A204.1 (cell line): ENCODE measurements at regions not wholly inside any gene's neighbourhood (a gene's known extent, or its start where the extent isn't known, plus 50 kb on each side); places are given as distances from the start of the nearest gene placed in this dataset.
"Not testable (repeated sequence)": the region's sequence is repeated elsewhere in the genome, so short reads cannot be mapped to it uniquely, and the experiment has no call there.

Source experiments
- FAIRE-seq: peaks from 2 replicates; lab custom pipeline; 2012; peaks lifted over from hg19 to GRCh38; lab: Jason Lieb, UNC

GRCh38 chr6:11847515-11848345 lies 69.1 kb upstream of the ADTRP start:
- FAIRE-seq, result no peak

DNA sequence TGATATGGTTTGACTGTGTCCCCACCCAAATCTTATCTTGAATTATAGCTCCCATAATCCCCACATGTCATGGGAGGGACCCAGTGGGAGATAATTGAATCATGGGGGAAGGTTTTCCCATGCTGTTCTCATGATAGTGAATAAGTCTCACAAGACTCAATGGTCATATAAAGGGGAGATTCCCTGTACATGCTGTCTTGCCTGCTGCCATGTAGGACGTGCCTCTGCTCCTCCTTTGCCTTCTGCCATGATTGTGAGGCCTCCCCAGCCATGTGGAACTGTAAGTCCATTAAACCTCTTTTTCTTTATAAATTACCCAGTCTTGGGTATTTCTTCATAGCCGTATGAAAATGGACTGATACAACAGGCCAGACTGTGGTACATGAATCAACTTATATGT lies 68.5 kb upstream of the ADTRP start:
- not testable (repeated sequence) for FAIRE-seq

- FAIRE-seq, result no peak
Observed at GRCh38 chr6:11845664-11846577, 67.3 kb upstream of the ADTRP start.

- not testable (repeated sequence) for FAIRE-seq
Observed at GRCh38 chr6:11842795-11843194, 64.2 kb upstream of the ADTRP start.

DNA sequence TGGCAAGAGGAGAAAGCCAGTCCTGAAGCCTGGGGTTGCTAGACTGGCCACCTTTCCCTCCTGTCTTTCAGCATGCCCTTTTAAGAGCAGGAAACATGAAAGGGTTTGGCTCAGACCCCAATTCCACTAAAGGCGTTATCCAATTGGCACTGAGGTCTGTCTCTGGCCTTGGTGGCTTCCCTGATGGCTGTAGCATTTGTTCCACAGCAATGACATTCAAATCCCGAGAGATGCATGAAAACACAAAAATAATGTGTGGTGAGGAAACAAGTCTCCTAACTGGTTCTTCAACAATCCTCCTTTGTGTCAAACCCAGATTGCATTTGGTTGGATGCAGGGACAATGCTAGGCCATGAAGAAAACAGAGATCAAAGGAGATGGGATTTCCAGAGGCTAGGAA lies 56.5 kb upstream of the ADTRP start:
- no peak for FAIRE-seq

DNA sequence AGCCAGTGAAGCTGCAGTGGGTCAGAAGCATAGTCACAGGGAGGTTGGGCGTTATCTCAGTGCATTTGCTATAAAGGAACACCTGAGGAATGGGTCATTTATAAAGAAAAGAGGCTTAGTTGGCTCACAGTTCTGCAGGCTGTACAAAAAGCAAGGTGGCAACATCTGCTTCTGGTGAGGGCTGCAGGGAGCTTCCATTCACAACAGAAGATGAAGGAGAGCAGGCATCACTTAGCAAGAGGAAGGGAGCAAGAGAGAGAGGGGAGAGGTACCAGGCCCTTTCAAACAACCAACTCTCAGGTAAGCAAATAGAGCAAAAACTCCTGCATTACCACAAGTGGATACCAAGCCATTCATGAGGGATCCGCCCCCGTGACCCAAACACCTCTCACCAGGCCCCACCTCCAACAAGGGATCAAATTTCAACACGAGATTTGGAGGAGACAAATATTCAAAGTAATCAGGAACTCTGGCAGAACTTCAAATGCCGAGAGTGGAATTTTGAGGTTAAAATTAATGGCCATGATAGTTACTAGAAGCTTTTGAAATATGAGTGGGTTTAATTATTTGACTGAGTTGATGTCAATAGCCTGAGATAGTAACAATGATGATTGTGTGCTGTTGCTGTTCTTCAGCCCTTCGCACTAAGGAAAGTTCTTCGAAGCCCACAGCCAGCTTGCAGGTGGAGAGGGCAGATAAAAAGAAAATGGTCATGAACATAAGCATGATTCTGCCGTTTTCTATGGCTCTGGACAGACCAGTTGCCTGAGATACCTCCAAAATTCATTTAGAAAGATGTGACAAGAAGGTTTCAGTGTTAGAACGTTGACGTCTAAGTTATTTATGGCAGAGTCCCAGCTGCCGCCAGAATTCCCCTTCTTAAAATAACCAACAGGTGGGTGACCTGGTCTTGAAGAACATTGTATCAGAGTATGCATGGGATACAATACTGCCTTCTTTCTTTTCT lies 55.3 kb upstream of the ADTRP start:
- no peak for FAIRE-seq

- FAIRE-seq, result no peak
Observed at GRCh38 chr6:11831653-11832052, 53.0 kb upstream of the ADTRP start.

GRCh38 chr6:11830520-11830919 lies 51.9 kb upstream of the ADTRP start:
- no peak for FAIRE-seq

DNA sequence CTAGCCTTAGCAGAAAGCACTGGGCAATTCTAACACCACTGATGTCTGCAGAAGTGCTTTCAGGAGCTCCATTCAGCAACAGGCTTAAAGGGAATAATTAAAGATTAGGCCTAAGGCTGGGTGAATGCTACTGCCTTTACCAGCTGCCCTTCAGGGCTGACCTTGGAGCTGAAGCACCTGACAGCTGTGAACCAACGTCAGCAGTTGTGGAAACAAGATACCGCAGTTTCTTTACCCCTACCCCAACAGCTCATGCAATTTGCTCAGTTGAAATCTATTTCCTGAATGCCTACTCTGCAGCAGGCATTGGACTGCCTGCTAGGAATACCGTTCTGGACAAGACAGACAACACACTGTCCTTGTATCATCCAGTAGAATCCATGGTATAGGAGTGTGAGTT lies 51.5 kb upstream of the ADTRP start:
- no peak for FAIRE-seq

- no peak for FAIRE-seq
Observed at GRCh38 chr6:11828262-11828870, 49.8 kb upstream of the ADTRP start.
